OCI-LY7 (cell line): ENCODE measurements at regions not wholly inside any gene's neighbourhood (a gene's known extent, or its start where the extent isn't known, plus 50 kb on each side); places are given as distances from the start of the nearest gene placed in this dataset.

Experiments used
- BruUV-seq: library from RNA; stranded (reverse); fragments of 400-500 nt; replicated peaks from 2 replicates; lab custom pipeline; 2021; lab: Mats Ljungman, UMichigan
- CTCF ChIA-PET: fragments of 300-600 bp; sonication (Branson Sonifier 250); formaldehyde crosslinking; loops from one replicate; lab custom pipeline; 2022; ENCODE audit warnings: antibody characterized with exemption; ENCODE audit not compliant: unreplicated experiment; lab: Charles Lee
- POLR2A ChIA-PET: fragments of 300-600 bp; sonication (Branson Sonifier 250); formaldehyde crosslinking; loops from one replicate; lab custom pipeline; 2022; ENCODE audit warnings: antibody characterized with exemption; lab: Charles Lee
- DNase-seq: peaks from one replicate; pipeline ENCODE4 v3.0.0-alpha.2; 2015; ENCODE audit warnings: low spot score
- H2AFZ ChIP-seq: fragments of 200-600 bp; sonication (generic), shearing (Covaris generic); 2 replicates; pipeline ENCODE4 v1.6.1; 2014; ENCODE audit warnings: mild to moderate bottlenecking, antibody characterized with exemption, low read length, moderate library complexity
- H3K27ac ChIP-seq: fragments of 200-600 bp; sonication (generic); 2 replicates; pipeline ENCODE4 v1.5.1; 2014; ENCODE audit warnings: mixed run types, low read depth, mild to moderate bottlenecking, moderate library complexity, low read length, inconsistent platforms; ENCODE audit not compliant: poor library complexity, severe bottlenecking
- H3K36me3 ChIP-seq: fragments of 200-600 bp; sonication (generic); 2 replicates; pipeline ENCODE4 v1.6.1; 2014; ENCODE audit warnings: mild to moderate bottlenecking, antibody characterized with exemption, low read length, moderate library complexity, mixed read lengths; ENCODE audit not compliant: insufficient read depth
- H3K4me1 ChIP-seq: fragments of 200-600 bp; sonication (generic); 2 replicates; pipeline ENCODE4 v1.5.1; 2014; ENCODE audit warnings: mild to moderate bottlenecking, low read length; ENCODE audit not compliant: insufficient read depth, poor library complexity, severe bottlenecking
- H3K4me2 ChIP-seq: fragments of 200-600 bp; sonication (generic); 2 replicates; pipeline ENCODE4 v1.6.1; 2014; ENCODE audit warnings: mild to moderate bottlenecking, low read length
- H3K4me3 ChIP-seq: fragments of 200-600 bp; sonication (generic); 2 replicates; pipeline ENCODE4 v1.5.1; 2014; ENCODE audit warnings: mild to moderate bottlenecking, low read depth, low read length; ENCODE audit not compliant: poor library complexity, severe bottlenecking
- H3K79me2 ChIP-seq: fragments of 200-600 bp; sonication (generic); 2 replicates; pipeline ENCODE4 v1.6.1; 2016; ENCODE audit warnings: low read depth, mild to moderate bottlenecking, low read length, moderate library complexity, mixed read lengths; ENCODE audit not compliant: insufficient read depth
- H3K9me2 ChIP-seq: fragments of 200-600 bp; sonication (generic); 2 replicates; pipeline ENCODE4 v1.6.1; 2016; ENCODE audit warnings: mild to moderate bottlenecking, low read length, mixed read lengths; ENCODE audit not compliant: insufficient read depth
- H3K9me3 ChIP-seq: fragments of 200-600 bp; sonication (generic); 2 replicates; pipeline ENCODE4 v1.6.1; 2014; ENCODE audit warnings: mild to moderate bottlenecking, mixed run types, low read length, mixed read lengths
- H4K20me1 ChIP-seq: fragments of 200-600 bp; sonication (generic); 2 replicates; pipeline ENCODE4 v1.6.1; 2014; ENCODE audit warnings: mild to moderate bottlenecking, antibody characterized with exemption, low read length, moderate library complexity, mixed read lengths; ENCODE audit not compliant: insufficient read depth
- EZH2phosphoT487 ChIP-seq: fragments of 200-600 bp; sonication (generic); IDR thresholded peaks from 2 replicates; pipeline ENCODE4 v1.6.1; 2018; ENCODE audit warnings: low read depth, borderline replicate concordance, mild to moderate bottlenecking, mixed run types, antibody characterized with exemption, low read length, moderate library complexity, mixed read lengths
- intact Hi-C: fragments of 100-400 bp; cut with micrococcal nuclease; formaldehyde crosslinking; loops from one replicate; pipeline ENCODE4 v1.10.0; 2022; ENCODE audit not compliant: unreplicated experiment
- TF ChIP-seq, protein P1 (sequence below): fragments of 200-600 bp; sonication (generic); conservative IDR thresholded peaks from 2 replicates; pipeline ENCODE4 v1.5.1; 2014; ENCODE audit warnings: mild to moderate bottlenecking, antibody characterized with exemption, low read length, moderate library complexity, mixed read lengths

DNA sequence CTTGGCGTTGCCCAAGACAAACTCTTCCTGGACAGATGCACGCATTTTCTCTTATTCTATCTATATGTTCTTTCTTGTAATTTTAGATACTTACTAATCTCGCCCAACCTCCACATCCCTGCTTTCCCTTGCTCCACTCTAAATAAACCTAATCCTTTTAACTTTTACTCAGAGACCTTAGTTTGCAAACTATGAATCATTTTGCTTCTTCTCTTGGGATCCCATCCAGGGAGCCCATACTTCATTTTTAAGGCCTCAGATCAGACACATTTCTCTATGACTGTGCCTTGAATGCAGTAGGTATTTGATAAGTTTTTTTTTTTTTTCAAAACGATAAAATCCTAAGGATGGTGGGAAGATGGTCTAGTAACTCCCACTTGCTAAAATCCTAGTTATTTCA is 353.8 kb upstream of the HAND2 start:
- intact Hi-C loops: no loop called here
- no peak overlapping the region for H2AFZ ChIP-seq
- no peak overlapping the region for H3K4me3 ChIP-seq
- no peaks in the 10 kb centered on the region for H3K36me3 ChIP-seq
- H3K4me1 ChIP-seq: no peaks in the 10 kb centered on the region
- DNase-seq: no peak
- CTCF ChIA-PET: no interaction called here
- no peaks in the 10 kb centered on the region for H4K20me1 ChIP-seq
- no TSS peak for BruUV-seq
- H3K79me2 ChIP-seq: no peaks in the 10 kb centered on the region
- no peak overlapping the region for H3K27ac ChIP-seq
- TF ChIP-seq, protein P1, sequence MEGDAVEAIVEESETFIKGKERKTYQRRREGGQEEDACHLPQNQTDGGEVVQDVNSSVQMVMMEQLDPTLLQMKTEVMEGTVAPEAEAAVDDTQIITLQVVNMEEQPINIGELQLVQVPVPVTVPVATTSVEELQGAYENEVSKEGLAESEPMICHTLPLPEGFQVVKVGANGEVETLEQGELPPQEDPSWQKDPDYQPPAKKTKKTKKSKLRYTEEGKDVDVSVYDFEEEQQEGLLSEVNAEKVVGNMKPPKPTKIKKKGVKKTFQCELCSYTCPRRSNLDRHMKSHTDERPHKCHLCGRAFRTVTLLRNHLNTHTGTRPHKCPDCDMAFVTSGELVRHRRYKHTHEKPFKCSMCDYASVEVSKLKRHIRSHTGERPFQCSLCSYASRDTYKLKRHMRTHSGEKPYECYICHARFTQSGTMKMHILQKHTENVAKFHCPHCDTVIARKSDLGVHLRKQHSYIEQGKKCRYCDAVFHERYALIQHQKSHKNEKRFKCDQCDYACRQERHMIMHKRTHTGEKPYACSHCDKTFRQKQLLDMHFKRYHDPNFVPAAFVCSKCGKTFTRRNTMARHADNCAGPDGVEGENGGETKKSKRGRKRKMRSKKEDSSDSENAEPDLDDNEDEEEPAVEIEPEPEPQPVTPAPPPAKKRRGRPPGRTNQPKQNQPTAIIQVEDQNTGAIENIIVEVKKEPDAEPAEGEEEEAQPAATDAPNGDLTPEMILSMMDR: no peak
- no peak for TF ChIP-seq EZH2phosphoT487
- H3K4me2 ChIP-seq: no peak overlapping the region
- H3K9me3 ChIP-seq: no peaks in the 10 kb centered on the region
- H3K9me2 ChIP-seq: no peaks in the 10 kb centered on the region
- POLR2A ChIA-PET: no interaction called here

DNA sequence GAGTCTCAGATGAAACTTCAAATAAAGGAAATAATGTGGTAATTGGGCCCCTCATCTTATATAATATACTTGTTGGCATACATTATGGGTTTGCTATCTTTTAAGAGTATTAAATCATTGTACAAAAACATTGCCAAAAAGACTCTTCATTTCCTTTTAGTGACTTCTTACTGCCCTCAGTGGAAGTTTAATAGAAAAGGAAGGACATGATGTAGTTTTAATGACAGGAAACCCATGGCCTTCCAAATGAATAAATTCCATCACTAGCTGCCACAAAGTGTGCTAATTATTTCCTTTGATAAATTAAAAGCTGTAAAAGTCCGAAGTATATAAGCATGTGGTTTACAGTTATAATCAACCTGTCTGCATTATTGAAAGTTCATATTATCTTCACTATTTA is 350.9 kb upstream of the HAND2 start:
- Histone ChIP-seq H3K4me2 (no peak overlapping the region), H3K4me1 (no peaks in the 10 kb centered on the region), H4K20me1 (no peaks in the 10 kb centered on the region), H2AFZ (no peak overlapping the region), H3K79me2 (no peaks in the 10 kb centered on the region), H3K9me2 (no peaks in the 10 kb centered on the region), H3K4me3 (no peak overlapping the region), H3K36me3 (no peaks in the 10 kb centered on the region), H3K27ac (no peak overlapping the region), H3K9me3 (no peaks in the 10 kb centered on the region)
- CTCF ChIA-PET: no interaction called here
- BruUV-seq: no TSS peak
- no peak for DNase-seq
- POLR2A ChIA-PET: interaction anchor here (0.7 to 1.4 kb wide), 2 partner anchors 27 to 328 kb away, joined by 3 to 4 read pairs; no protein-coding TSS in a partner anchor
- intact Hi-C loops: no loop called here
- no peak for TF ChIP-seq EZH2phosphoT487
- TF ChIP-seq, protein P1: no peak

DNA sequence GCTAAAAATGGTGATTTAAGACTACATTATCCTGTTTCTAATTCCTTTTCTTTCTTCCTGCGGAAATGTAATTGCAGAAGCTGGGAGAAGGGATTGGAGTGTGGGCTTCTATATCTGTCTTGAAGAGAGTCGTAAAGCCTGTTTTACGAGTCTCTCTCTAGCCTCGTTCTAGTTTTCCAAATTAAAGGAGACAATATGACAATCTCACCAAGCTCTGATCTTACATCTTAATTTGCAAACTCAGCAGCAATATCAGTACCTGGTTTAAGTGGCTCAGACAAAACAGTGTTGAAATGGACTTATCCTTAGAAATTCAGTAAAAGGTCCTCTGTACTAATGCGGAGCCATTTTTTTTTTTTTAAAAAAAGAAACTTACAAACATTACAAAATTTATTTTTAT is 349.5 kb upstream of the HAND2 start:
- no peaks in the 10 kb centered on the region for H3K4me1 ChIP-seq
- no peak for DNase-seq
- H3K79me2 ChIP-seq: no peaks in the 10 kb centered on the region
- H3K9me3 ChIP-seq: no peaks in the 10 kb centered on the region
- H3K27ac ChIP-seq: no peak overlapping the region
- H3K4me2 ChIP-seq: no peak overlapping the region
- H3K9me2 ChIP-seq: no peaks in the 10 kb centered on the region
- H2AFZ ChIP-seq: no peak overlapping the region
- POLR2A ChIA-PET: interaction anchor here (1.4 kb wide), 1 partner anchor 26 kb away, joined by 4 read pairs; no protein-coding TSS in a partner anchor
- no peak overlapping the region for H3K4me3 ChIP-seq
- CTCF ChIA-PET: no interaction called here
- BruUV-seq: no TSS peak
- intact Hi-C loops: no loop called here
- H3K36me3 ChIP-seq: no peaks in the 10 kb centered on the region
- TF ChIP-seq, protein P1: no peak
- no peak for TF ChIP-seq EZH2phosphoT487
- H4K20me1 ChIP-seq: no peaks in the 10 kb centered on the region
